ENCODE measurements at regions not wholly inside any gene's neighbourhood (a gene's known extent, or its start where the extent isn't known, plus 50 kb on each side); places are given as distances from the start of the nearest gene placed in this dataset.

GRCh38 chr1:102098081-102098480, 101.4 kb upstream of the OLFM3 start:
- Histone ChIP-seq H4K20me1 (ENCODE audit: control insufficient read depth, extremely low read depth, insufficient read depth, low read length) (no peaks in the 10 kb centered on the region), H3K4me1 (ENCODE audit: control insufficient read depth, extremely low read depth, insufficient read depth, low read length) (no peaks in the 10 kb centered on the region), H3K4me2 (ENCODE audit: extremely low read depth, insufficient read depth, low read length) (no peak overlapping the region), H3K4me3 (replicated peaks in 1 of 4; ENCODE audit: control extremely low read depth in 1 of 4, insufficient read depth in 1 of 4, low read depth in 3 of 4, low read length in 4 of 4) (no peak overlapping the region), H3K79me2 (ENCODE audit: control insufficient read depth, insufficient read depth, low read length) (no peaks in the 10 kb centered on the region), H3K9me3 (ENCODE audit: control insufficient read depth, insufficient read depth, low read depth, low read length) (no peaks in the 10 kb centered on the region), H2AFZ (ENCODE audit: low read length) (no peak overlapping the region), H3K9ac (ENCODE audit: insufficient read depth, low read length) (no peak overlapping the region), H3K36me3 (ENCODE audit: control insufficient read depth, insufficient read depth, low read length) (no peaks in the 10 kb centered on the region), H3K27ac (ENCODE audit: insufficient read depth, low read length) (no peak overlapping the region), H3K27me3 (ENCODE audit: control insufficient read depth, insufficient read depth, low read length) (no peaks in the 10 kb centered on the region)
- no peak for DNase-seq (ENCODE audit: low read depth in 2 of 2)
- no peak for TF ChIP-seq EZH2 (IDR thresholded peaks at IDR 0.05; ENCODE audit: low read length, missing control alignments)

DNA sequence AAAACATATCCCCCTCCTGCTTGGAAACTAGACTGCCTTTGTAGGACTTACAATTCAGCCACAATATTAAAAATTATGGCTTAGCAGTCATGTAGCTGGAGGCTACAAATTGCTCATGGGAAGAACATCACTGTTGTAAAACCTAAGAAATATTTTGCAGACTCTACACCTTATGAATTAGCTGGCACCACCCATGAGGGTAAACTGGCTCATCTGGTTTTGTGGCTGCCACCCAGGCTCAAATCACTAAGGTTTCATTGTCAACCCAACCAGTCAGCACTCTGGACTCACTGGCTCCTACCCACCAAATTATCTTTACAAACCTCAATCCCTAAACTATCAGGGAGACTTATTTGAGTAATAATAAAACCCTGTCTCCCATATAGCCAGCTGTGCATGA, 100.7 kb upstream of the OLFM3 start:
- Histone ChIP-seq H3K4me2 (ENCODE audit: extremely low read depth, insufficient read depth, low read length) (no peak overlapping the region), H3K4me3 (replicated peaks in 1 of 4; ENCODE audit: control extremely low read depth in 1 of 4, insufficient read depth in 1 of 4, low read depth in 3 of 4, low read length in 4 of 4) (no peak overlapping the region), H3K36me3 (ENCODE audit: control insufficient read depth, insufficient read depth, low read length) (no peaks in the 10 kb centered on the region), H3K27me3 (ENCODE audit: control insufficient read depth, insufficient read depth, low read length) (no peaks in the 10 kb centered on the region), H4K20me1 (ENCODE audit: control insufficient read depth, extremely low read depth, insufficient read depth, low read length) (no peaks in the 10 kb centered on the region), H3K9ac (ENCODE audit: insufficient read depth, low read length) (no peak overlapping the region), H3K79me2 (ENCODE audit: control insufficient read depth, insufficient read depth, low read length) (no peaks in the 10 kb centered on the region), H2AFZ (ENCODE audit: low read length) (no peak overlapping the region), H3K9me3 (ENCODE audit: control insufficient read depth, insufficient read depth, low read depth, low read length) (no peaks in the 10 kb centered on the region), H3K4me1 (ENCODE audit: control insufficient read depth, extremely low read depth, insufficient read depth, low read length) (no peaks in the 10 kb centered on the region), H3K27ac (ENCODE audit: insufficient read depth, low read length) (no peak overlapping the region)
- TF ChIP-seq EZH2 (IDR thresholded peaks at IDR 0.05; ENCODE audit: low read length, missing control alignments) (no peak), CTCF (conservative IDR thresholded peaks at IDR 0.05 in 1 of 2, IDR thresholded peaks at IDR 0.05 in 1 of 2; ENCODE audit: low read depth in 1 of 2, low read length in 2 of 2) (no peak)
- no peak for DNase-seq (ENCODE audit: low read depth in 2 of 2)

GRCh38 chr1:102096162-102096561, 99.4 kb upstream of the OLFM3 start:
- Histone ChIP-seq H3K36me3 (ENCODE audit: control insufficient read depth, insufficient read depth, low read length) (no peaks in the 10 kb centered on the region), H4K20me1 (ENCODE audit: control insufficient read depth, extremely low read depth, insufficient read depth, low read length) (no peaks in the 10 kb centered on the region), H3K27ac (ENCODE audit: insufficient read depth, low read length) (no peak overlapping the region), H3K9me3 (ENCODE audit: control insufficient read depth, insufficient read depth, low read depth, low read length) (no peaks in the 10 kb centered on the region), H3K27me3 (ENCODE audit: control insufficient read depth, insufficient read depth, low read length) (no peaks in the 10 kb centered on the region), H3K79me2 (ENCODE audit: control insufficient read depth, insufficient read depth, low read length) (no peaks in the 10 kb centered on the region), H3K4me3 (replicated peaks in 1 of 4; ENCODE audit: control extremely low read depth in 1 of 4, insufficient read depth in 1 of 4, low read depth in 3 of 4, low read length in 4 of 4) (no peak overlapping the region), H3K9ac (ENCODE audit: insufficient read depth, low read length) (no peak overlapping the region), H2AFZ (ENCODE audit: low read length) (no peak overlapping the region), H3K4me2 (ENCODE audit: extremely low read depth, insufficient read depth, low read length) (no peak overlapping the region), H3K4me1 (ENCODE audit: control insufficient read depth, extremely low read depth, insufficient read depth, low read length) (no peaks in the 10 kb centered on the region)
- TF ChIP-seq CTCF (conservative IDR thresholded peaks at IDR 0.05 in 1 of 2, IDR thresholded peaks at IDR 0.05 in 1 of 2; ENCODE audit: low read depth in 1 of 2, low read length in 2 of 2) (no peak), EZH2 (IDR thresholded peaks at IDR 0.05; ENCODE audit: low read length, missing control alignments) (no peak)
- no peak for DNase-seq (ENCODE audit: low read depth in 2 of 2)

All from fibroblast of lung (primary cell).